Duodenal mucosa (tissue), 2 donors: ENCODE measurements at regions not wholly inside any gene's neighbourhood (a gene's known extent, or its start where the extent isn't known, plus 50 kb on each side); places are given as distances from the start of the nearest gene placed in this dataset.
"Not testable (repeated sequence)": the region's sequence is repeated elsewhere in the genome, so short reads cannot be mapped to it uniquely, and the experiment has no call there.

ENCODE experiments used
- H3K27ac ChIP-seq: one replicate; pipeline ENCODE4 v1.7.0; 2013; ENCODE audit warnings: low read depth, low read length
- H3K27me3 ChIP-seq, 2 donors: one replicate each; pipeline ENCODE4 v1.7.0; 2013; ENCODE audit warnings: low read length in 2 of 2, control low read depth in 1 of 2; ENCODE audit not compliant: insufficient read depth in 2 of 2, control insufficient read depth in 1 of 2
- H3K36me3 ChIP-seq, 2 donors: one replicate each; pipeline ENCODE4 v1.7.0; 2013; ENCODE audit warnings: low read length in 2 of 2, control low read depth in 1 of 2; ENCODE audit not compliant: insufficient read depth in 2 of 2, control insufficient read depth in 1 of 2
- H3K4me1 ChIP-seq, 2 donors: one replicate each; pipeline ENCODE4 v1.7.0; 2013; ENCODE audit warnings: low read length in 2 of 2, control low read depth in 1 of 2; ENCODE audit not compliant: insufficient read depth in 2 of 2, control insufficient read depth in 1 of 2
- H3K4me3 ChIP-seq, 2 donors: one replicate each; pipeline ENCODE4 v1.7.0; 2013; ENCODE audit warnings: low read length in 2 of 2, low read depth in 1 of 2
- H3K9ac ChIP-seq, 2 donors: one replicate each; pipeline ENCODE4 v1.7.0; 2013; ENCODE audit warnings: low read length in 2 of 2, low read depth in 1 of 2
- H3K9me3 ChIP-seq, 2 donors: one replicate each; pipeline ENCODE4 v1.7.0; 2013; ENCODE audit warnings: low read length in 2 of 2, control low read depth in 1 of 2; ENCODE audit not compliant: control insufficient read depth in 1 of 2

DNA sequence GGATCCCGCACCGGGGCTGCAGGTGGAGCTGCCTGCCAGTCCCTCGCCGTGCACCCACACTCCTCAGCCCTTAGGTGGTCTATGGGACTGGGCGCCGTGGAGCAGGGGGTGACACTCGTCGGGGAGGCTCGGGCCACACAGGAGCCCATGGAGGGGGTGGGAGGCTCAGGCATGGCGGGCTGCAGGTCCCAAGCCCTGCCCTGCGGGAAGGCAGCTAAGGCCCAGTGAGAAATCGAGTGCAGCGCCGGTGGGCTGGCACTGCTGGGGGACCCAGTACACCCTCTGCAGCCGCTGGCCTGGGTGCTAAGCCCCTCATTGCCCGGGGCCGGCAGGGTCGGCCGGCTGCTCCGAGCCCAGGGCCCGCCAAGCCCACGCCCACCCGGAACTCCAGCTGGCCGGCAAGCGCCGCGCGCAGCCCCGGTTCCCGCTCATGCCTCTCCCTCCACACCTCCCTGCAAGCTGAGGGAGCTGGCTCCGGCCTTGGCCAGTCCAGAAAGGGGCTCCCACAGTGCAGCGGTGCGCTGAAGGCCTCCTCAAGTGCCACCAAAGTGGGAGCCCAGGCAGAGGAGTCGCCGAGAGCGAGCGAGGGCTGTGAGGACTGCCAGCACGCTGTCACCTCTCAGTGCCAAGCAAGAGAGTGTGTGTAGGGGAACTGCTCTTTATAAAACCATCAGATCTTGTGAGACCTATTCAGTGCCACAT, 845.1 kb downstream of the CDH18 start:
- not testable (repeated sequence) for H3K27me3 ChIP-seq, H3K4me3 ChIP-seq

DNA sequence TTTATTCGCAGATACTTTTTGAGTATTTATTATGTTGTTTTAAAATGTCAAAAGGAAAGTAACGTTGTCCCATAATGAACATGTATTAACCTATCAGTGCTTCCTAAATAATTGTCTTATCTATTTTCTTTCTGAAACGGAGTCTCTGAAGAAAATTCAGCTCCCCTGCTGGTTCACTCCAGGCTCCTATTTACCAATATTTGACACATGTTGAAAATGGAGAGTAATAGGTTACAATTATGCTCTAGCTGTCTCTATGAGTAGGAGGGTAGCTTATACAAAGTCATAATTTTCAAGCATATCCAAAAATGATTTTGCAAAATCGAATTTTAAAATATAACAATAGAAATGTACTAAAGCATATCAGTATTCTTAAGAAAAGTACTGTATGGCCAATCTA, 844.1 kb downstream of the CDH18 start:
- Histone ChIP-seq H3K4me1 (no peaks in the 10 kb centered on the region), H3K9ac (no peak overlapping the region), H3K4me3 (no peak overlapping the region), H3K27me3 (no peaks in the 10 kb centered on the region), H3K27ac (no peak overlapping the region), H3K9me3 (peaks cover under 1 to 9% of the 10 kb centered on the region in 2 donors), H3K36me3 (no peaks in the 10 kb centered on the region)

More for the DNA sequence above, 845.1 kb downstream of the CDH18 start:
- H3K4me1 ChIP-seq, H3K9me3 ChIP-seq, H3K9ac ChIP-seq, H3K27ac ChIP-seq, H3K36me3 ChIP-seq: not testable (repeated sequence)

DNA sequence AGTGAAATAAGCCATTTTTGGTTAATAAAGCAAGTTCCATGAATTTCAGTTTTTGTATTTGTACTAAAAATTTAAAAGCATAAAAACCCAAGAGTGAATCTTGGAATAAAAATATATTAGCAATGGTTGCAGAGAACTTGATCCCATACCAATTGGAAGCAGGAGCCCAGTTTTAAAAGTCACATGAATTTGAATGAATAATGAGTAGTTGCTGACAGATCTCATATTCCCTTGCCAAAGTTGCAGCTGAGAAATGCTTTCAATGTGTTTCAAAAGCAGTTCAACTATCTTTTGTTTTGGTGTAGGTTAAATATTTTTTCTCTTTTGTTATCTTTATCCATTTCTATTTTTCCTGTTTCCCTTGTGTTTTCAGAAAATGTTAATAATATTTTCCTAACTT, 818.6 kb downstream of the CDH18 start:
- H3K27me3 ChIP-seq = no peaks in the 10 kb centered on the region
- H3K9ac ChIP-seq = no peak overlapping the region
- H3K27ac ChIP-seq = no peak overlapping the region
- peaks cover 0 to 4% of the 10 kb centered on the region in 2 donors for H3K9me3 ChIP-seq
- no peaks in the 10 kb centered on the region for H3K4me1 ChIP-seq
- no peak overlapping the region for H3K4me3 ChIP-seq
- H3K36me3 ChIP-seq = no peaks in the 10 kb centered on the region

DNA sequence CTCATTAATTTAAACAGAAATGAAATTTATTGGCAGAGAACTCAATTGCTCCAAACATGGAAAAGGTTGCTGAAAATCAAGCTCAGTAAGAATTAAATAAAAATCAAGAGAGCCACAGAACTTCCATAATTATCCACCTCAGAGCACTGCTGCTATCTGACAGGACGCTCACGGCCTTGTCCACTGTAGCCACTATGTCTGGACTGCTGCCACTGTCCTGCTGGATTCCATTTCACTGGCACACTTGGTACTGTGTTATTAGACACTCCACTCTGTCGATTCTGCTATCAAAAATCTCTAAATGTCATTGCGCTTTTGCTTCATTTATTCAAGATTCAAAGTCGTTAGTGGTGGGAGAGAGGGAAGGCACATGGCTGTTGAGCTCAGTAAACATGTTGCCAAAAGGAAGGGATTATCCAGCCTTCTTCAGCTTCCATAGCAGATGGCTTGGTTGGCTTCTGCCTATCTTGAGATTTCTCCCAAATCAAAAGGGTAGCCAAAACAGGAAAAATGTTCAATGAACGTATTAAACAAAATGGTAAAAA, 815.0 kb downstream of the CDH18 start:
- Histone ChIP-seq H3K36me3 (no peaks in the 10 kb centered on the region), H3K4me3 (no peak overlapping the region), H3K27me3 (no peaks in the 10 kb centered on the region), H3K9me3 (peaks cover 0 to 4% of the 10 kb centered on the region in 2 donors), H3K27ac (no peak overlapping the region), H3K9ac (no peak overlapping the region), H3K4me1 (no peaks in the 10 kb centered on the region)

DNA sequence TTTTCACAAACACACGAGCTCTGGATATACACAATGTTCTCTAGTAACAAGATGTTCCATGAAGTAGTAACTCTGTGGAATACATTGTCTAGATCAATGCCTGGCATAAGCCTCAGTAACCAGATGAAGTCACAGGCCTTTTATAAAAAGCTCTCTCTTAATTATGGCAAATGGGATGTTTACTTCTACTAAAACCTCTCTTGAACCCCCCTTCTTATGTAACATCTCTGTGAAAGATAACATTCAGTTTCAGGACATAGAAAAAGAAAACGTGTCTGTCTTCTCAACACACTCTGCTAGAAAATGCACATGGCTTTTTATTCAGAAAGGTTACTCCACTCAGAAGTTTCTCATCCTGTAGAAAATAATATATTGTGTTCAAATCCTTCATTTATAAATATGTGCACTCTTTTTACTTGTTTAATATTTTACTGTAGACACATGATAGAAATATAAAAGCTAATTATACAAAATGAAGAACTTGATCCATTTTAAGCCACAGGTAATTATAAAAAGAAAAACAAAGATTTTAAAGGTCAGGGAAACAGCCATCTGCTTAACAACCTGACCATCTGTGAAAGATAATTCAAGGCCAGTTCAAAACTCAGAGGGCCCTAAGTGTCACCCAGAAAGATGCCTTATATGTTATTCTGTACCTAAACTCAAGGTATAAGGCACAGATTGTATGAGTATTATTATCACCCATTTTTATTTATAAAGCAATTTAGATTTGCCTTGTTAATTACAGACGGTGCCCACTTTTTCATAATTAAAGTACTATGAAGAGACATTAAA, 812.0 kb downstream of the CDH18 start:
- no peak overlapping the region for H3K27ac ChIP-seq
- H3K36me3 ChIP-seq = no peaks in the 10 kb centered on the region
- peaks cover 0 to 4% of the 10 kb centered on the region in 2 donors for H3K9me3 ChIP-seq
- H3K4me3 ChIP-seq = no peak overlapping the region
- H3K27me3 ChIP-seq = no peaks in the 10 kb centered on the region
- no peak overlapping the region for H3K9ac ChIP-seq
- H3K4me1 ChIP-seq = no peaks in the 10 kb centered on the region

DNA sequence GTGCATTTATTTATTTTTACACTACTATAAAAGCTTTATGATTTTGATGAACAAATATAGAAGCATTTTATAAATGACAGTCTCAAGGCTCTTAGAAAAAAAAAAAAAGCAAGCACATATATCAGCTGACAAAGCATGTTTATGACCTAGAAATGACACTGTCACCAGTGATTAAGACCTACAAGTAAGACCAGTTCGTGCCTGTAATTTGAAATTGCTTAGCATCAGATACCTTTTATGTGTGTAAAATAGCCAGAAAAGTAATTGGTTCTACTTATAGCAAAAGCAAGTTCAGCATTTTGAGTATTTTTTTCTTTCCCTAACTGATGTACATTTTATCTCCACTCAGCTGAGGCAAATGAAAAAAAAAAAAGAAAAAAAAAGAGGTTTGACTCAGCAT, 808.4 kb downstream of the CDH18 start:
- no peaks in the 10 kb centered on the region for H3K4me1 ChIP-seq
- peaks cover 6 to 7% of the 10 kb centered on the region in 2 donors for H3K9me3 ChIP-seq
- no peak overlapping the region for H3K27ac ChIP-seq
- no peaks in the 10 kb centered on the region for H3K27me3 ChIP-seq
- H3K4me3 ChIP-seq = no peak overlapping the region
- no peaks in the 10 kb centered on the region for H3K36me3 ChIP-seq
- no peak overlapping the region for H3K9ac ChIP-seq

DNA sequence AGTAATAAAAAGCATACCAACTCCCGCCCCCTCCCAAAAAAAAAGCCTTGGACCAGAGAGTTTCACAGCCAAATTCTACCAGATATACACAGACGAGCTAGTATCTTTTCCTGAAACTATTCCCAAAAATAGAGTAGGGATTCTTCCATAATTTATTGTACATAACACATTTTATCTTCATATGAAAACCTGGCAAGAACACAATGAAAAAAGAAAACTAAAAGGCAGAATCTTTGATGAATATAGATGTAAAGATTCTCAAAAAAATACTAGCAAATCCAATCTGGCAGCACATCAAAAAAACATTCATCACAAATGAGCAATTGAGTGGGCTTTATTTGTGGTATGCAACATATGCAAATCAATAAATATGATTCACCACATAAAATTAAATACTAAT, 798.8 kb downstream of the CDH18 start:
- no peak overlapping the region for H3K9ac ChIP-seq
- H3K4me1 ChIP-seq = no peaks in the 10 kb centered on the region
- H3K36me3 ChIP-seq = no peaks in the 10 kb centered on the region
- H3K27ac ChIP-seq = no peak overlapping the region
- H3K9me3 ChIP-seq = peaks cover 10 to 11% of the 10 kb centered on the region in 2 donors
- H3K27me3 ChIP-seq = no peaks in the 10 kb centered on the region
- no peak overlapping the region for H3K4me3 ChIP-seq

DNA sequence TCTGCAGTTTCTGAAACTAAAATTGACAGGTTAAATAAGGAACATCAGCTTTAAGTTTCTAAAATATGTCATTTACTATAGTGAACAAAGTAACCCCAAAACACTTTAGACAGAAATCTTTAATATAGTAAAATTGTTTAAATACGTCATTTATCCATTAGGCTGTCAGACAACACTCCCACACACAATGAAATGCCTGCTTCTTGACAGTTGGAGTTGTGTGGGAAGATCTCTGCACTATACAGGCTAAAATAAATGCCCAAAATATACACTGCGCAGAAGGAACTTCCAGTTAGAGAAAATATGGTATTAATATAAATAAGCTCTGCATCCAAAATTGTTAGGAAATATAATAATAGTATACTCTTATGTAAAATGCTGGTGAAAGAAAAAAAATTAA, 794.4 kb downstream of the CDH18 start:
- H3K9me3 ChIP-seq = peaks cover 3 to 6% of the 10 kb centered on the region in 2 donors
- no peak overlapping the region for H3K27ac ChIP-seq
- no peak overlapping the region for H3K4me3 ChIP-seq
- H3K9ac ChIP-seq = no peak overlapping the region
- H3K27me3 ChIP-seq = no peaks in the 10 kb centered on the region
- no peaks in the 10 kb centered on the region for H3K36me3 ChIP-seq
- no peaks in the 10 kb centered on the region for H3K4me1 ChIP-seq

DNA sequence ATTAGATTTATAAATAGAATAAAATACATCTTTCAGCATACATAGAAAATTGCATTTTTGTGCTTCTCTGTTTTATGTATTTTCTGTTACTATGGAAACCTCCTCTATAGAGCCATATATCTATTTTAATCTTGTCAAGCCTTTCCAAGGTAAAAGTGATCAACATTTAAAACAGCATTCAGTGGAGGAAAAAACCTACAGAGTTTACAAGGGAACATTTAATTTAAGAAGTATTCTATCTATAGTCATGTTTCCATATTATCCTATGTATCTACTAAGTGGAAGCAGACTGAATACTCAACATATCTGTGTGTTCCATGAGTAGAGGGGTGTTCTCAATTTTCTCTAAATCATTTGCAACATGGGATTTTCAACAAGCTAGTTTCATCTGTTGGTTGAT, 791.4 kb downstream of the CDH18 start:
- peaks cover 0 to 6% of the 10 kb centered on the region in 2 donors for H3K9me3 ChIP-seq
- no peak overlapping the region for H3K9ac ChIP-seq
- H3K4me3 ChIP-seq = no peak overlapping the region
- no peaks in the 10 kb centered on the region for H3K27me3 ChIP-seq
- no peak overlapping the region for H3K27ac ChIP-seq
- no peaks in the 10 kb centered on the region for H3K36me3 ChIP-seq
- no peaks in the 10 kb centered on the region for H3K4me1 ChIP-seq

DNA sequence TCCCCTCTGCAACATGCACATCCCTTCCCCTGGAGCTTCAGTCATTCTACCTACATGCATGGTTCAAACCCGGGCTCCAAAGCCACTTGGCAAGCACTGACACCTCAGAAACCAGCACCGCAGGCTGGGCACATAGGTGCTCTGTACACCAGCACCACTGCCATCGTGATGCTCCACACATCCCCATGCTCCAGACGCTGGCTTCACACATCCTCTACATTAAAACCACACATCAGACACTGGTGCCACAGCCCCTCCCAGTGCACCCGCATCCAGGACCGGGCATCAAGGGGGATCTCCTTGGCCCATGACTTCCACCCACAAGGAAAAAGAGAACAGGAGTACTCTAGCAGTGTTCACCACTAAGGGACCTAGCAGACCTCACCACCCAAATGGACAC, 787.7 kb downstream of the CDH18 start:
- H3K9ac ChIP-seq = no peak overlapping the region
- H3K27me3 ChIP-seq = no peaks in the 10 kb centered on the region
- H3K9me3 ChIP-seq = no peaks in the 10 kb centered on the region
- no peaks in the 10 kb centered on the region for H3K4me1 ChIP-seq
- no peaks in the 10 kb centered on the region for H3K36me3 ChIP-seq
- no peak overlapping the region for H3K4me3 ChIP-seq
- H3K27ac ChIP-seq = no peak overlapping the region
